Neuronal stem cell (in vitro differentiated cells): ENCODE measurements at regions not wholly inside any gene's neighbourhood (a gene's known extent, or its start where the extent isn't known, plus 50 kb on each side); places are given as distances from the start of the nearest gene placed in this dataset.

Source experiments
- DNase-seq: peaks from one replicate; pipeline ENCODE4 v3.0.0-alpha.2; 2013; ENCODE audit warnings: low spot score
- H2AFZ ChIP-seq: one replicate; pipeline ENCODE4 v1.6.1; 2013; ENCODE audit warnings: mild to moderate bottlenecking, low read length, inconsistent platforms
- H2AK5ac ChIP-seq: 2 replicates; pipeline ENCODE4 v1.6.1; 2013; ENCODE audit warnings: low read depth, mild to moderate bottlenecking, inconsistent platforms, low read length, moderate library complexity, mixed read lengths
- H2BK120ac ChIP-seq: 2 replicates; pipeline ENCODE4 v1.6.1; 2013; ENCODE audit warnings: low read depth, mild to moderate bottlenecking, inconsistent platforms, low read length, moderate library complexity, mixed read lengths
- H2BK12ac ChIP-seq: one replicate; pipeline ENCODE4 v1.6.1; 2013; ENCODE audit warnings: low read length, inconsistent platforms
- H2BK15ac ChIP-seq: 2 replicates; pipeline ENCODE4 v1.6.1; 2013; ENCODE audit warnings: mild to moderate bottlenecking, low read length, inconsistent platforms, mixed read lengths
- H2BK5ac ChIP-seq: one replicate; pipeline ENCODE4 v1.6.1; 2013; ENCODE audit warnings: inconsistent platforms, mild to moderate bottlenecking, low read length, moderate library complexity
- H3K14ac ChIP-seq: one replicate; pipeline ENCODE4 v1.6.1; 2013; ENCODE audit warnings: low read length, inconsistent platforms
- H3K18ac ChIP-seq: 2 replicates; pipeline ENCODE4 v1.6.1; 2013; ENCODE audit warnings: low read length, inconsistent platforms
- H3K23ac ChIP-seq: 2 replicates; pipeline ENCODE4 v1.6.1; 2013; ENCODE audit warnings: low read depth, mild to moderate bottlenecking, mixed read lengths, low read length, inconsistent platforms; ENCODE audit not compliant: poor library complexity
- H3K27ac ChIP-seq: replicated peaks from 3 replicates; pipeline ENCODE4 v1.5.1; 2013; ENCODE audit warnings: low read length, inconsistent platforms
- H3K27me3 ChIP-seq, 3 experiments: 2 replicates each; pipeline ENCODE4 v1.6.1; 2013; ENCODE audit warnings: low read length in 3 of 3, mild to moderate bottlenecking in 2 of 3, inconsistent platforms in 1 of 3, low read depth in 1 of 3, mixed read lengths in 1 of 3, moderate library complexity in 1 of 3; ENCODE audit not compliant: control insufficient read depth in 3 of 3, insufficient read depth in 3 of 3
- H3K36me3 ChIP-seq, 2 donors: replicated peaks in 1 of 2; 2 replicates each; pipeline ENCODE4 v1.6.1; 2013; ENCODE audit warnings: low read length in 2 of 2; ENCODE audit not compliant: control insufficient read depth in 2 of 2, insufficient read depth in 2 of 2
- H3K4ac ChIP-seq: 2 replicates; pipeline ENCODE4 v1.6.1; 2013; ENCODE audit warnings: inconsistent platforms, mild to moderate bottlenecking, low read length, moderate library complexity
- H3K4me1 ChIP-seq, 2 donors: 1 replicate in 1 of 2; 2 replicates in 1 of 2; pipeline ENCODE4 v1.6.1; 2013; ENCODE audit warnings: low read length in 2 of 2, low read depth in 1 of 2; ENCODE audit not compliant: control insufficient read depth in 2 of 2, insufficient read depth in 1 of 2
- H3K4me2 ChIP-seq: one replicate; pipeline ENCODE4 v1.6.1; 2013; ENCODE audit warnings: mild to moderate bottlenecking, low read length, inconsistent platforms; ENCODE audit not compliant: insufficient read depth, poor library complexity, severe bottlenecking
- H3K4me3 ChIP-seq, 2 donors: 2 replicates each; pipeline ENCODE4 v1.5.1; 2013; ENCODE audit warnings: low read length in 2 of 2, mild to moderate bottlenecking in 2 of 2, inconsistent platforms in 1 of 2, moderate library complexity in 1 of 2
- H3K79me1 ChIP-seq: one replicate; pipeline ENCODE4 v1.6.1; 2013; ENCODE audit warnings: low read depth, mild to moderate bottlenecking, inconsistent platforms, low read length, moderate library complexity
- H3K9ac ChIP-seq: one replicate; pipeline ENCODE4 v1.6.1; 2013; ENCODE audit warnings: mild to moderate bottlenecking, low read depth, low read length, inconsistent platforms; ENCODE audit not compliant: poor library complexity
- H3K9me3 ChIP-seq, 2 donors: replicated peaks in 1 of 2; 2 replicates each; pipeline versions ENCODE3 to v1.6.1; 2013; ENCODE audit warnings: low read length in 2 of 2, mild to moderate bottlenecking in 2 of 2, inconsistent platforms in 1 of 2, low read depth in 1 of 2, mixed read lengths in 1 of 2, moderate library complexity in 1 of 2; ENCODE audit not compliant: control insufficient read depth in 2 of 2, insufficient read depth in 1 of 2
- H4K8ac ChIP-seq: one replicate; pipeline ENCODE4 v1.6.1; 2013; ENCODE audit warnings: low read depth, mild to moderate bottlenecking, inconsistent platforms, low read length, moderate library complexity
- H4K91ac ChIP-seq: one replicate; pipeline ENCODE4 v1.6.1; 2013; ENCODE audit warnings: low read length, low read depth, mild to moderate bottlenecking, inconsistent platforms; ENCODE audit not compliant: poor library complexity
- WGBS, 2 donors: extraction: QIAGEN DNeasy Blood & Tissue Kit; methylation state at CpG; one replicate each; pipeline ENCODE4 v1.1.7; 2013; ENCODE audit warnings: missing lambda C conversion rate in 2 of 2, mixed read lengths in 1 of 2; ENCODE audit not compliant: insufficient read length in 2 of 2, insufficient replicate concordance in 1 of 2; ENCODE audit errors: extremely low coverage in 2 of 2; 5-methylcytosine and 5-hydroxymethylcytosine counted together

DNA sequence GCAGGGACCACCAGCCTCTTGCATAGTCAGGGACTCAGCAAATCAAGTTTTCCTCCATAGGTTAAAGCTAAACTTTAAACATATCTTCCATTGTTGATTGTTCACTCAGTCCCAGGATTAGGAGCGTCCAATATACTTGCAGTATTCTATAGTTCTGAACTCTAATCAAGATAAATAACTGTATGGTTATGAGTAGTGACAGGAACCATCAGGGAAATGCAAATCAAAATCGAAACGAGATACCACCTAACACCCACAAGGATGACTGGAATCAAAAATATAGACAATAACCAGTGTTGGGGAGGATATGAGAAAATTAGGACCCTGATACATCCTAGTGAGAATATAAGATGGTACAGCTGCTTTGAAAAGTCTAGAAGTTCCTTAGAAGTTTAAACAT is 190.0 kb downstream of the ETS1 start:
- Histone ChIP-seq H2BK5ac (no peak overlapping the region), H3K79me1 (no peaks in the 10 kb centered on the region), H3K4me3 (no peak overlapping the region), H3K18ac (no peak overlapping the region), H3K4me2 (no peak overlapping the region), H3K36me3 (no peaks in the 10 kb centered on the region), H4K91ac (no peak overlapping the region), H3K23ac (no peak overlapping the region), H2BK120ac (no peak overlapping the region), H2BK15ac (no peak overlapping the region), H2BK12ac (no peak overlapping the region), H3K4ac (no peak overlapping the region), H3K9me3 (no peaks in the 10 kb centered on the region), H3K27me3 (no peaks in the 10 kb centered on the region), H3K27ac (no peak overlapping the region), H4K8ac (no peak overlapping the region), H3K9ac (no peak overlapping the region), H3K14ac (no peak overlapping the region), H2AK5ac (no peak overlapping the region), H2AFZ (no peak overlapping the region), H3K4me1 (no peaks in the 10 kb centered on the region)
- DNase-seq: no peak
- no CpG with 5 or more reads among the region's 3 CpGs for WGBS, 2 donors

GRCh38 chr11:128394431-128395089 is 192.8 kb downstream of the ETS1 start:
- no peak overlapping the region for H3K4me3 ChIP-seq
- no peak overlapping the region for H2BK120ac ChIP-seq
- no peak overlapping the region for H3K4me2 ChIP-seq
- no peak overlapping the region for H3K4ac ChIP-seq
- no peak overlapping the region for H2BK15ac ChIP-seq
- H3K36me3 ChIP-seq: no peaks in the 10 kb centered on the region
- H3K9ac ChIP-seq: no peak overlapping the region
- H3K14ac ChIP-seq: no peak overlapping the region
- H4K8ac ChIP-seq: no peak overlapping the region
- no peak overlapping the region for H4K91ac ChIP-seq
- H2AK5ac ChIP-seq: no peak overlapping the region
- H2BK5ac ChIP-seq: no peak overlapping the region
- H2AFZ ChIP-seq: no peak overlapping the region
- H2BK12ac ChIP-seq: no peak overlapping the region
- DNase-seq: no peak
- H3K27ac ChIP-seq: no peak overlapping the region
- H3K18ac ChIP-seq: no peak overlapping the region
- no CpG with 5 or more reads among the region's 4 CpGs for WGBS, 2 donors
- no peaks in the 10 kb centered on the region for H3K9me3 ChIP-seq
- H3K79me1 ChIP-seq: no peaks in the 10 kb centered on the region
- peaks cover 3 to 6% of the 10 kb centered on the region in 2 donors for H3K4me1 ChIP-seq
- no peak overlapping the region for H3K23ac ChIP-seq
- no peaks in the 10 kb centered on the region for H3K27me3 ChIP-seq

GRCh38 chr11:128392259-128392658 is 195.1 kb downstream of the ETS1 start:
- no peak overlapping the region for H3K27ac ChIP-seq
- no peak overlapping the region for H2BK120ac ChIP-seq
- no peak overlapping the region for H2AK5ac ChIP-seq
- no peaks in the 10 kb centered on the region for H3K9me3 ChIP-seq
- peaks cover 6 to 16% of the 10 kb centered on the region in 2 donors for H3K4me1 ChIP-seq
- no peak overlapping the region for H2BK12ac ChIP-seq
- no peaks in the 10 kb centered on the region for H3K79me1 ChIP-seq
- DNase-seq: no peak
- H3K4ac ChIP-seq: no peak overlapping the region
- H3K4me3 ChIP-seq: no peak overlapping the region
- H3K4me2 ChIP-seq: no peak overlapping the region
- H3K23ac ChIP-seq: no peak overlapping the region
- no peak overlapping the region for H4K91ac ChIP-seq
- no peak overlapping the region for H3K14ac ChIP-seq
- H2AFZ ChIP-seq: no peak overlapping the region
- H4K8ac ChIP-seq: no peak overlapping the region
- H3K9ac ChIP-seq: no peak overlapping the region
- H3K27me3 ChIP-seq: no peaks in the 10 kb centered on the region
- WGBS, 2 donors: no CpG with 5 or more reads among the region's 2 CpGs
- no peak overlapping the region for H3K18ac ChIP-seq
- no peak overlapping the region for H2BK15ac ChIP-seq
- no peaks in the 10 kb centered on the region for H3K36me3 ChIP-seq
- H2BK5ac ChIP-seq: no peak overlapping the region

- H3K18ac ChIP-seq: no peak overlapping the region
- H3K27ac ChIP-seq: no peak overlapping the region
- H4K91ac ChIP-seq: no peak overlapping the region
- no peak overlapping the region for H2AK5ac ChIP-seq
- no peak overlapping the region for H2BK5ac ChIP-seq
- no peak overlapping the region for H4K8ac ChIP-seq
- DNase-seq: no peak
- no peaks in the 10 kb centered on the region for H3K79me1 ChIP-seq
- H3K9ac ChIP-seq: no peak overlapping the region
- no peak overlapping the region for H3K14ac ChIP-seq
- H3K4ac ChIP-seq: no peak overlapping the region
- no peaks in the 10 kb centered on the region for H3K36me3 ChIP-seq
- peaks cover 6 to 16% of the 10 kb centered on the region in 2 donors for H3K4me1 ChIP-seq
- H3K9me3 ChIP-seq: no peaks in the 10 kb centered on the region
- no peak overlapping the region for H3K4me3 ChIP-seq
- WGBS, 2 donors: no CpG with 5 or more reads among the region's 2 CpGs
- no peak overlapping the region for H2AFZ ChIP-seq
- no peak overlapping the region for H3K4me2 ChIP-seq
- H2BK15ac ChIP-seq: no peak overlapping the region
- H2BK12ac ChIP-seq: no peak overlapping the region
- H2BK120ac ChIP-seq: no peak overlapping the region
- no peaks in the 10 kb centered on the region for H3K27me3 ChIP-seq
- no peak overlapping the region for H3K23ac ChIP-seq
Measured at GRCh38 chr11:128391811-128392210, 195.5 kb downstream of the ETS1 start.
